Right renal cortex interstitium (tissue), 3 donors: ENCODE measurements at regions not wholly inside any gene's neighbourhood (a gene's known extent, or its start where the extent isn't known, plus 50 kb on each side); places are given as distances from the start of the nearest gene placed in this dataset.
"Not testable (repeated sequence)": the region's sequence is repeated elsewhere in the genome, so short reads cannot be mapped to it uniquely, and the experiment has no call there.

Experiments used
- DNase-seq, 3 donors: peaks; one replicate each; pipeline ENCODE4 v3.0.0-alpha.2; 2013; ENCODE audit warnings: low read depth in 3 of 3, low spot score in 2 of 3

GRCh38 chr6:147651-148050 is 144.6 kb upstream of the DUSP22 start:
- not testable (repeated sequence) for DNase-seq

GRCh38 chr6:148051-148984 is 144.0 kb upstream of the DUSP22 start:
- not testable (repeated sequence) for DNase-seq

GRCh38 chr6:150147-150546 is 142.1 kb upstream of the DUSP22 start:
- not testable (repeated sequence) for DNase-seq

GRCh38 chr6:152436-152835 is 139.9 kb upstream of the DUSP22 start:
- DNase-seq: not testable (repeated sequence)

GRCh38 chr6:153026-153425 is 139.3 kb upstream of the DUSP22 start:
- DNase-seq: not testable (repeated sequence)

GRCh38 chr6:153867-154266 is 138.4 kb upstream of the DUSP22 start:
- DNase-seq: not testable (repeated sequence)

GRCh38 chr6:154321-155092 is 137.8 kb upstream of the DUSP22 start:
- not testable (repeated sequence) for DNase-seq

GRCh38 chr6:156010-156409 is 136.3 kb upstream of the DUSP22 start:
- DNase-seq: no peak

- DNase-seq: not testable (repeated sequence)
Observed at GRCh38 chr6:156441-157140, 135.7 kb upstream of the DUSP22 start.

- not testable (repeated sequence) for DNase-seq
Observed at GRCh38 chr6:157176-157575, 135.1 kb upstream of the DUSP22 start.

GRCh38 chr6:161657-162056 is 130.6 kb upstream of the DUSP22 start:
- DNase-seq: not testable (repeated sequence)

- DNase-seq: no peak
Observed at GRCh38 chr6:164720-165119, 127.6 kb upstream of the DUSP22 start.

- no peak for DNase-seq
Observed at GRCh38 chr6:165263-165662, 127.0 kb upstream of the DUSP22 start.

GRCh38 chr6:165906-166305 is 126.4 kb upstream of the DUSP22 start:
- DNase-seq: peak in 1 of 3 donors; percentile 24

GRCh38 chr6:168865-169455 is 123.3 kb upstream of the DUSP22 start:
- peak in 1 of 3 donors; percentile 46 for DNase-seq

GRCh38 chr6:174036-174435 is 118.3 kb upstream of the DUSP22 start:
- no peak for DNase-seq

- no peak for DNase-seq
Observed at GRCh38 chr6:175680-176079, 116.6 kb upstream of the DUSP22 start.

GRCh38 chr6:176766-177165 is 115.5 kb upstream of the DUSP22 start:
- no peak for DNase-seq

GRCh38 chr6:178119-178518 is 114.2 kb upstream of the DUSP22 start:
- DNase-seq: no peak

GRCh38 chr6:178929-179328 is 113.4 kb upstream of the DUSP22 start:
- not testable (repeated sequence) for DNase-seq
